Gastrocnemius medialis (tissue), 4 donors: ENCODE measurements at regions not wholly inside any gene's neighbourhood (a gene's known extent, or its start where the extent isn't known, plus 50 kb on each side); places are given as distances from the start of the nearest gene placed in this dataset.

Source experiments
- ATAC-seq, 2 donors: fragments of 150-250 bp; one replicate each; pipeline ENCODE4 v1.9.1; 2016
- DNase-seq, 2 donors: peaks; one replicate each; pipeline ENCODE4 v3.0.0-alpha.2; 2019
- H3K27ac ChIP-seq, 4 donors: fragments of 200-600 bp; sonication (generic); 1 replicate in 1 of 4; 2 replicates in 3 of 4; pipeline ENCODE4 v1.5.1; 2016 to 2018; ENCODE audit warnings: mild to moderate bottlenecking in 2 of 4, moderate library complexity in 1 of 4
- H3K27me3 ChIP-seq, 3 donors: fragments of 200-600 bp; sonication (generic) in 2 of 3; 1 replicate in 1 of 3; 2 replicates in 2 of 3; pipeline versions ENCODE4 v1.5.1 to v1.6.0; 2016 to 2019; ENCODE audit warnings: mild to moderate bottlenecking in 1 of 3, moderate library complexity in 1 of 3
- H3K36me3 ChIP-seq, 2 donors: fragments of 200-600 bp; sonication (generic) in 1 of 2; one replicate each; pipeline ENCODE4 v1.5.1; 2017 to 2018
- H3K4me1 ChIP-seq, 2 donors: fragments of 200-600 bp; sonication (generic) in 1 of 2; one replicate each; pipeline ENCODE4 v1.5.1; 2016 to 2017; ENCODE audit warnings: mild to moderate bottlenecking in 2 of 2
- H3K4me3 ChIP-seq, 4 donors: fragments of 200-600 bp; sonication (generic) in 3 of 4; 1 replicate in 1 of 4; 2 replicates in 3 of 4; pipeline ENCODE4 v1.5.1; 2016 to 2019; ENCODE audit warnings: mild to moderate bottlenecking in 2 of 4
- H3K9me3 ChIP-seq, 3 donors: fragments of 200-600 bp; sonication (generic) in 2 of 3; 1 replicate in 1 of 3; 2 replicates in 2 of 3; pipeline ENCODE4 v1.5.1; 2016 to 2019
- POLR2A ChIP-seq, 2 donors: fragments of 450-650 bp; IDR thresholded peaks; one replicate each; pipeline ENCODE4 v1.6.1; 2017; ENCODE audit warnings: antibody characterized with exemption in 2 of 2, mild to moderate bottlenecking in 2 of 2, moderate library complexity in 2 of 2
- in situ Hi-C, 4 donors: fragments of 200-750 bp; cut with MboI; loops; one replicate each; pipeline versions ENCODE4 v1.15.0 to v1.8.0; 2017; ENCODE audit warnings: low sequenced_read_pairs in 4 of 4
- intact Hi-C: fragments of 100-400 bp; cut with DNase I; formaldehyde crosslinking; loops from one replicate; pipeline ENCODE4 v1.15.1; 2023; ENCODE audit warnings: low total_unique reads
- TF ChIP-seq, protein P1 (sequence below), 5 experiments: fragments of 450-650 bp in 3 of 5; fragments of 200-600 bp in 2 of 5; sonication (generic) in 2 of 5; IDR thresholded peaks in 4 of 5; conservative IDR thresholded peaks in 1 of 5; 1 replicate in 4 of 5; 2 replicates in 1 of 5; pipeline ENCODE4 v1.5.1; 2016 to 2019; ENCODE audit warnings: antibody characterized with exemption in 5 of 5, mild to moderate bottlenecking in 3 of 5, moderate library complexity in 3 of 5

DNA sequence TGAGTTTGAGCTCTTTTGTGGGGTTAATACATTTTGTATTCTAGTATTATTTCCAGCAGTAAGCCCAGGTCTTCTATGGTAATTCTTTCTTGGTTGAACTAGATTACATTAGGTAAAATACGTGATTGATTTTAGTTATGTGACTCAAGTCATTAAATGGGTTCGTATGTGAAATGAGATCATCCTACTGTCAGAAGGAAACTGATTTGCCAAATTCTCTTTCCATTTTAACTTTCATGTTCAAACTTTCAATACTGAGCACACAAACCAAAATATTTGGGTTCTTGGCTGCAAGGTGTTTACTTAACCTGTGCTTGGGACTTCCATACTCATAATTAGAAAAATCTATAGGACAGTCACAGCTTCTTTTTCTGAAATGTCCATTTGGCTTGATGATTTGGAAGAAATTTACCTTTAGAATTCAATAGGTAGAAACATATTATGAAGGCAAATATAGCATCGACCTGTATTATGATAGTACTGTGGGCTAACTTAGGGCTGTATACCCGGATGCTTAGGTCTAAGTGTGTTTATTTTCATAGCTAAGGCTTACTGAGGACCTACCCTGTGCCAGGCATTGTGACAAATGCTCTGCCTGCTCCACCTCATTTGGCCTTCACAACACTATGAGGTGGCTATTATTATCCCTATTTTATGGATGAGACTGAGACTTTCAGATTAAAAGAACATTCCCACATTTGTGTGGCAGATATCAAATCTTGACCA, 631.8 kb upstream of the GRM7 start:
- no peaks in the 10 kb centered on the region for H3K27me3 ChIP-seq
- no peak for ATAC-seq
- no peak overlapping the region for H3K4me3 ChIP-seq
- H3K27ac ChIP-seq = no peak overlapping the region
- in situ Hi-C loops = no loop called here
- DNase-seq = no peak
- TF ChIP-seq POLR2A (IDR thresholded peaks at IDR 0.05) = no peak
- TF ChIP-seq, protein P1, sequence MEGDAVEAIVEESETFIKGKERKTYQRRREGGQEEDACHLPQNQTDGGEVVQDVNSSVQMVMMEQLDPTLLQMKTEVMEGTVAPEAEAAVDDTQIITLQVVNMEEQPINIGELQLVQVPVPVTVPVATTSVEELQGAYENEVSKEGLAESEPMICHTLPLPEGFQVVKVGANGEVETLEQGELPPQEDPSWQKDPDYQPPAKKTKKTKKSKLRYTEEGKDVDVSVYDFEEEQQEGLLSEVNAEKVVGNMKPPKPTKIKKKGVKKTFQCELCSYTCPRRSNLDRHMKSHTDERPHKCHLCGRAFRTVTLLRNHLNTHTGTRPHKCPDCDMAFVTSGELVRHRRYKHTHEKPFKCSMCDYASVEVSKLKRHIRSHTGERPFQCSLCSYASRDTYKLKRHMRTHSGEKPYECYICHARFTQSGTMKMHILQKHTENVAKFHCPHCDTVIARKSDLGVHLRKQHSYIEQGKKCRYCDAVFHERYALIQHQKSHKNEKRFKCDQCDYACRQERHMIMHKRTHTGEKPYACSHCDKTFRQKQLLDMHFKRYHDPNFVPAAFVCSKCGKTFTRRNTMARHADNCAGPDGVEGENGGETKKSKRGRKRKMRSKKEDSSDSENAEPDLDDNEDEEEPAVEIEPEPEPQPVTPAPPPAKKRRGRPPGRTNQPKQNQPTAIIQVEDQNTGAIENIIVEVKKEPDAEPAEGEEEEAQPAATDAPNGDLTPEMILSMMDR (IDR thresholded peaks at IDR 0.05 in 4 of 5, conservative IDR thresholded peaks at IDR 0.05 in 1 of 5) = no peak
- intact Hi-C loops = no loop called here
- H3K4me1 ChIP-seq = no peaks in the 10 kb centered on the region
- H3K36me3 ChIP-seq = no peaks in the 10 kb centered on the region
- H3K9me3 ChIP-seq = no peaks in the 10 kb centered on the region

DNA sequence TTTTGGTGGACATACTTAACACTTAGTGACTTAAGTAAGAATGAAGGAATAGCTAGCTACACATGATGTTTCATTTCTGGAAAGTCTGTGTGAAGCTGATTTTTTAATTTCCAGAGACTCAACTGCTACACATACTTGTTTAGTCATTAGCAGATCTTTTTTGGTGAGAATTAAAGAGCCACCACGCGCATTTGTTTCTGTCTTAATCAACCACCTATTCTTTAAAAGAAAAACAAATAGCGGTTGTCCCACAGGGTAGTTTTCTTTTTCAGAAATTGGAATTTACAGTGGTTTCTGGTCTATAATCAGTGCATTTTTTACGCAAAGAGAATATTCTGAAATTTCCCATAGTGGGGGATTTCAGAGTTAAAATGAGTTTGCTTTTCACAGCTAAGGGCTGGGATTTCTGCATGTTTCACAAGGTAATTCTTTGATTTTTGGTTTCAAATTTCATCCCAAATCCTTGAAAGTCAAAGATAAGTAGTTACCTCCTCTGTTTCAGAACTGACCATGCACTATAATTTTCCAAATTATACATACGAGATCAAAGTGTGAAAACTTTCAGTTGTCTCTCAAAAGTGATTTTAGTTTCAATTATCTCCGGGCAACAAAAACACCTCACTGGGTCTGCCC, 631.0 kb upstream of the GRM7 start:
- in situ Hi-C loops (no loop called here), intact Hi-C loops (no loop called here)

DNA sequence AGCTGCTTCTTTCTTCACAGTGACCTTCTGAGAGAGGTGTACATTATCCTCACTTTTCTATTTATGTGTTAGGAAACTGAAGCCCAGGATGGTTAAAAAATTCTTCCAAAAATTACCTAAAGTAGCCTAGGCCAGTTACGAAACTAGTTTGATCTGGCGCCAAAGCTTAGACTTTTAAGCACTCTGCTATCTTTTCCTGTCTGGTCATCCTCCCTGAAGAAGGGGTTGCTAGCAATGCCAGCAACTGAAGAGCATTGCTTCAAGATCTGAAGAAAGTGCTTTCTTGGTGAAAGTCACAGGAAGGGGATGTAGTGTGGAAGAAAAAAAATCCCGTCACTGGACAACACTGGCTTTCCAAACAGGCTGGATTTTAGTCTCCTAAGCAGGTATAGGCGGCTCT, 618.8 kb upstream of the GRM7 start:
- ATAC-seq (no peak), DNase-seq (no peak)
- Histone ChIP-seq H3K4me3 (no peak overlapping the region), H3K9me3 (peaks cover 0 to 3% (median 0%) of the 10 kb centered on the region in 3 donors), H3K27me3 (no peaks in the 10 kb centered on the region), H3K36me3 (no peaks in the 10 kb centered on the region), H3K4me1 (no peaks in the 10 kb centered on the region), H3K27ac (no peak overlapping the region)
- TF ChIP-seq, protein P1 (IDR thresholded peaks at IDR 0.05 in 4 of 5, conservative IDR thresholded peaks at IDR 0.05 in 1 of 5) = no peak
- no peak for TF ChIP-seq POLR2A (IDR thresholded peaks at IDR 0.05)
- in situ Hi-C loops (no loop called here), intact Hi-C loops (no loop called here)

More for the DNA sequence above, 631.0 kb upstream of the GRM7 start:
- no peaks in the 10 kb centered on the region for H3K9me3 ChIP-seq
- H3K4me3 ChIP-seq = no peak overlapping the region
- TF ChIP-seq, protein P1 (IDR thresholded peaks at IDR 0.05 in 4 of 5, conservative IDR thresholded peaks at IDR 0.05 in 1 of 5) = no peak
- TF ChIP-seq POLR2A (IDR thresholded peaks at IDR 0.05) = no peak
- no peaks in the 10 kb centered on the region for H3K36me3 ChIP-seq
- DNase-seq = no peak
- no peaks in the 10 kb centered on the region for H3K4me1 ChIP-seq
- ATAC-seq = no peak
- no peaks in the 10 kb centered on the region for H3K27me3 ChIP-seq
- no peak overlapping the region for H3K27ac ChIP-seq

DNA sequence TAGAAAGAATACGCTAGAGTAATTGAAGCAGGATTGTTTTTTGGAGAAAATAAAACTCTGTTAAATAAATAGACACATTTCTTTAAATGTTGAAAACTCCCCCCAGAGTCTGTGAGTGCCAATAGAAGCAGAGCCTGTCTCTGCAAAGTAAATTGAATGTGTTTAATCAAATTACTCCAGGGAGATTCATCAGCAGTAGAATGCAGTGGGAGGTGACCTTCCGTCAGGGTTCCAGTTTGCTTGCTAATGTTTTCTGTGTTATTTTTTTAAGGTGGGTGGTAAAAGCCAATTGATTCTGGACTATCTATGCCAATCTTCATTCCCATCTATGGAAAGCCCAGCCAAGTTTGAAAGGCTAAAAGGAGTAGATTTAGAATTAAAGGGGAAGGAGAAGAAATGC, 612.4 kb upstream of the GRM7 start:
- Histone ChIP-seq H3K4me3 (no peak overlapping the region), H3K27ac (no peak overlapping the region), H3K27me3 (no peaks in the 10 kb centered on the region), H3K9me3 (no peaks in the 10 kb centered on the region), H3K4me1 (no peaks in the 10 kb centered on the region), H3K36me3 (no peaks in the 10 kb centered on the region)
- in situ Hi-C loops = no loop called here
- no peak for TF ChIP-seq POLR2A (IDR thresholded peaks at IDR 0.05)
- TF ChIP-seq, protein P1 (IDR thresholded peaks at IDR 0.05 in 4 of 5, conservative IDR thresholded peaks at IDR 0.05 in 1 of 5) = no peak
- DNase-seq = no peak
- intact Hi-C loops = no loop called here
- no peak for ATAC-seq
